ENCODE measurements at regions not wholly inside any gene's neighbourhood (a gene's known extent, or its start where the extent isn't known, plus 50 kb on each side); places are given as distances from the start of the nearest gene placed in this dataset.

DNA sequence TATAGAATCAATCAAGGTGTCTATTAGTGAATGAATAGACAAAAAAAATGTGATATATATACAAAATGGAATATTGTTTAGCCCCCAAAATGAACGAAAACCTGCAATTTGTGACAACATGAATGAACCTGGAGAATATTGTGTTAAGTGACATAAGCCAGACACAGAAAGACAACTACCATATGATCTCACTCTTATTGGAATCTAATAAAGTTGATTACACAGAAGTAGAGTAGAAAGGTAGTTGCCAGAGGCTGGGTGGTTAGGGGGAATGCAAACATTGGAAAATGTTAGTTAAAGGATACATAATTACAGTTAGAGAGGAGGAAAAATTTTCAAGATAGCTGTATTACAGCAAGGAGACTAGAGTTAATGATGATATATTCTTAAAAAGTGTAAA, 1962.3 kb downstream of the EFNA5 start:
- in situ Hi-C loops (cut with MboI; ENCODE audit: low pct_unique_long_range_greater_than_20kb, low sequenced_read_pairs, unreplicated experiment) = no loop called here
- no peak for DNase-seq (ENCODE audit: low spot score)
- TF ChIP-seq CTCF (IDR thresholded peaks at IDR 0.05; ENCODE audit: extremely low read depth, insufficient read depth, missing control alignments) = no peak

DNA sequence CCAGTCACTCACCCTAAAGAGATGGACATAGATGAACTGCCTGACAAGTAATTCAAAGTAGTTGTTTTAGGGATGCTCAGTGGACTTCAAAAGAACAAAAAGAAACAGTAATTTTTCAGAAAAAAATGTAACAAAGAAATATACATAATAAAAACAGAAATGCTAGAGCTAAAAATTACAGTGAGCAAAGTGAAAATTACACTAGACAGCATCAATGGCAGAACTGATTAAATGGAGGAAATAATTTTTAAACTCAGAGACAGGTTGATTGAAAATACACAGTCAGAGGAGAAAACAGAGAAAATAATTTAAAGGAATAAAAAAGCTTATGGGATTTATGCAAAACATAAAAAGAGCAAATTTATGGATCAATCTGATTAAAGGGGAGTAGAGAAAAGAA, 1968.4 kb downstream of the EFNA5 start:
- TF ChIP-seq CTCF (IDR thresholded peaks at IDR 0.05; ENCODE audit: extremely low read depth, insufficient read depth, missing control alignments) = no peak
- in situ Hi-C loops (cut with MboI; ENCODE audit: low pct_unique_long_range_greater_than_20kb, low sequenced_read_pairs, unreplicated experiment) = no loop called here
- no peak for DNase-seq (ENCODE audit: low spot score)

- TF ChIP-seq CTCF (IDR thresholded peaks at IDR 0.05; ENCODE audit: extremely low read depth, insufficient read depth, missing control alignments) = no peak
- in situ Hi-C loops (cut with MboI; ENCODE audit: low pct_unique_long_range_greater_than_20kb, low sequenced_read_pairs, unreplicated experiment) = no loop called here
Observed at GRCh38 chr5:105696440-105696839, 1974.3 kb downstream of the EFNA5 start.

GRCh38 chr5:105695941-105696340, 1974.8 kb downstream of the EFNA5 start:
- no peak for TF ChIP-seq CTCF (IDR thresholded peaks at IDR 0.05; ENCODE audit: extremely low read depth, insufficient read depth, missing control alignments)
- in situ Hi-C loops (cut with MboI; ENCODE audit: low pct_unique_long_range_greater_than_20kb, low sequenced_read_pairs, unreplicated experiment) = no loop called here
- no peak for DNase-seq (ENCODE audit: low spot score)

More at GRCh38 chr5:105696440-105696839, 1974.3 kb downstream of the EFNA5 start:
- DNase-seq (ENCODE audit: low spot score) = no peak

GRCh38 chr5:105689596-105689995, 1981.1 kb downstream of the EFNA5 start:
- no peak for TF ChIP-seq CTCF (IDR thresholded peaks at IDR 0.05; ENCODE audit: extremely low read depth, insufficient read depth, missing control alignments)
- no peak for DNase-seq (ENCODE audit: low spot score)
- in situ Hi-C loops (cut with MboI; ENCODE audit: low pct_unique_long_range_greater_than_20kb, low sequenced_read_pairs, unreplicated experiment) = no loop called here

DNA sequence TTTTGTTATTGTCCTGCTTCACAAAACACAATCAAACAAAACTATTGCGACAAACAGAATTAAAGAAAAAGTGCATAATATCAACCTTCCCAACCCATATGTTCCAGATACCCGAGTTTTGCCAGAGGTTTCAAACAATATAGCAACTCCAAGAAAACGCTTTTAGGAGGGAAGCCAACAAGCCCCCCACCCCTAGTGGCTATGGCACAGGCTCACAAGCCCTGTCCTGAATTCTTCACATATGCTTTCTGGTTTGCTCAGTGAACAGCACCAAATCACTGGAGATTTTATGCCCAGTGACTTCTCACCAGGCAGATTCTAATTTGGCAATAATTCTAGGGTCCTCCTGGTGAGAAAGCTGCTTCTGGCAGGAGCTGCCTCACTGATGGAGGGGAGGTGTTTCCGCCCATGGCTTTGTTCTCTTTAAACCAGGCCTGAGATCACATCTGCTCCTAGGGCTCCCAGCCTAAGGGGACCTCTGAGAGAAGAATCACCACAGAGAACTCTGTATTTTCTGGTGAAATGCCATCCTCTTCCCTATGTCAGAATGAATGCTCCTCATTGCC, 1982.4 kb downstream of the EFNA5 start:
- TF ChIP-seq CTCF (IDR thresholded peaks at IDR 0.05; ENCODE audit: extremely low read depth, insufficient read depth, missing control alignments) = no peak
- no peak for DNase-seq (ENCODE audit: low spot score)
- in situ Hi-C loops (cut with MboI; ENCODE audit: low pct_unique_long_range_greater_than_20kb, low sequenced_read_pairs, unreplicated experiment) = no loop called here

DNA sequence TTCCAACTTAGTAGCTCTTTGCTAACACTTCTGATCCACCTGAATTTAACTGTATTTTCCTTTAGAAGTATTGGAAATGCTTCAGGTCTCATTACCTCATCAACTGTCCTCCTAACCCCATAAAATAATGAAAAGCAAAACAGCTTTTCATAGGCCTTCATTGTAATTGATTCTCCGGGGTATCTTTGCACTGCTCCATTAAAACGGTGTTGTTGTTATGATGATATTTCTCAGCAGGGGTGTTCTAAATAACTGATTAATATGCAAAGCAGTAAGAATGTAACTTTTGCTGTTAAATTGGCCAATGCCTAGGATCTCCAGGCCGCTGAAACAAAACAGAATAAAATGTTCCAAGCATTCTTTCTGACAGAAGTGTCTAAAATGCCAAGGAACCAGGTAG, 1983.2 kb downstream of the EFNA5 start:
- in situ Hi-C loops (cut with MboI; ENCODE audit: low pct_unique_long_range_greater_than_20kb, low sequenced_read_pairs, unreplicated experiment) = no loop called here
- DNase-seq (ENCODE audit: low spot score) = no peak
- TF ChIP-seq CTCF (IDR thresholded peaks at IDR 0.05; ENCODE audit: extremely low read depth, insufficient read depth, missing control alignments) = no peak
